GM23338 (cell line): ENCODE measurements at regions not wholly inside any gene's neighbourhood (a gene's known extent, or its start where the extent isn't known, plus 50 kb on each side); places are given as distances from the start of the nearest gene placed in this dataset.

Source experiments
- ATAC-seq: fragments of 200-7000 bp; cut with Tn5 transposase; 3 replicates; pipeline ENCODE4 v1.9.1; 2020
- DNase-seq: peaks from one replicate; pipeline ENCODE4 v3.0.0-alpha.2; 2015; ENCODE audit warnings: low spot score
- H2AFZ ChIP-seq: fragments of 200-600 bp; sonication (generic); 2 replicates; pipeline ENCODE4 v1.8.0; 2016; ENCODE audit warnings: antibody characterized with exemption, mild to moderate bottlenecking, moderate library complexity
- H3F3A ChIP-seq: fragments of 200-600 bp; sonication (generic); replicated peaks from 2 replicates; pipeline ENCODE4 v1.8.0; 2017; ENCODE audit warnings: antibody characterized with exemption, mixed run types, low read depth
- H3K27ac ChIP-seq: fragments of 200-600 bp; sonication (generic); 2 replicates; pipeline ENCODE4 v1.6.1; 2016; ENCODE audit warnings: low read depth
- H3K27me3 ChIP-seq: fragments of 200-600 bp; sonication (generic); 2 replicates; pipeline ENCODE4 v1.8.0; 2016; ENCODE audit warnings: mild to moderate bottlenecking, mixed run types, moderate library complexity; ENCODE audit not compliant: insufficient read depth
- H3K36me3 ChIP-seq: fragments of 200-600 bp; sonication (generic); 2 replicates; pipeline ENCODE4 v1.8.0; 2016; ENCODE audit warnings: mild to moderate bottlenecking; ENCODE audit not compliant: insufficient read depth
- H3K4me1 ChIP-seq: fragments of 200-600 bp; sonication (generic); 2 replicates; pipeline ENCODE4 v1.8.0; 2016; ENCODE audit warnings: mild to moderate bottlenecking, moderate library complexity; ENCODE audit not compliant: insufficient read depth
- H3K4me2 ChIP-seq: fragments of 200-600 bp; sonication (generic); 2 replicates; pipeline ENCODE4 v1.7.1; 2017; ENCODE audit warnings: mixed run types
- H3K4me3 ChIP-seq: fragments of 200-600 bp; sonication (generic); 2 replicates; pipeline ENCODE4 v1.6.1; 2016; ENCODE audit warnings: mixed run types
- H3K79me2 ChIP-seq: fragments of 200-600 bp; sonication (generic); replicated peaks from 2 replicates; pipeline ENCODE4 v1.8.0; 2017; ENCODE audit warnings: mild to moderate bottlenecking; ENCODE audit not compliant: insufficient read depth
- H3K9me2 ChIP-seq: fragments of 200-600 bp; sonication (generic); 2 replicates; pipeline ENCODE4 v1.8.0; 2017; ENCODE audit not compliant: insufficient read depth
- H4K20me1 ChIP-seq: fragments of 200-600 bp; sonication (generic); replicated peaks from 2 replicates; pipeline ENCODE4 v1.8.0; 2017; ENCODE audit warnings: mild to moderate bottlenecking; ENCODE audit not compliant: insufficient read depth
- H3K27ac Mint-ChIP-seq: 2 replicates; pipeline ENCODE4 v1.8.0; 2020; ENCODE audit warnings: inconsistent platforms, mild to moderate bottlenecking, moderate library complexity, mixed read lengths
- H3K27me3 Mint-ChIP-seq: 3 replicates; pipeline ENCODE4 v1.8.0; 2022; ENCODE audit warnings: low read depth, mild to moderate bottlenecking, moderate library complexity, mixed read lengths, inconsistent platforms; ENCODE audit not compliant: insufficient read depth, poor library complexity
- H3K36me3 Mint-ChIP-seq: 3 replicates; pipeline ENCODE4 v1.8.0; 2021; ENCODE audit warnings: low read depth, mild to moderate bottlenecking, inconsistent platforms, moderate library complexity, mixed read lengths
- H3K4me1 Mint-ChIP-seq: 3 replicates; pipeline ENCODE4 v1.8.0; 2020; ENCODE audit warnings: mild to moderate bottlenecking, inconsistent platforms, mixed read lengths
- H3K4me3 Mint-ChIP-seq: 3 replicates; pipeline ENCODE4 v1.8.0; 2021; ENCODE audit warnings: moderate library complexity, mild to moderate bottlenecking, inconsistent platforms, mixed read lengths
- H3K9me3 Mint-ChIP-seq: 3 replicates; pipeline ENCODE4 v1.8.0; 2020; ENCODE audit warnings: moderate library complexity, mild to moderate bottlenecking, inconsistent platforms, mixed read lengths
- CREB1 ChIP-seq: fragments of 250-450 bp; sonication (Bioruptor Pico); IDR thresholded peaks from 2 replicates; pipeline ENCODE4 v1.5.0; 2020; ENCODE audit warnings: low read depth, mild to moderate bottlenecking, moderate library complexity
- CTCF ChIP-seq, 2 experiments: fragments of 200-600 bp in 1 of 2; sonication (generic) in 1 of 2; conservative IDR thresholded peaks; 2 replicates each; pipeline versions ENCODE4 v1.5.1 to v1.6.1; 2016 to 2017; ENCODE audit warnings: antibody characterized with exemption in 2 of 2, low read depth in 2 of 2, mild to moderate bottlenecking in 2 of 2, moderate library complexity in 1 of 2
- EZH2 ChIP-seq: fragments of 200-600 bp; sonication (generic); IDR thresholded peaks from one replicate; pipeline ENCODE4 v1.8.0; 2017; ENCODE audit warnings: antibody characterized with exemption, mild to moderate bottlenecking, low read depth; ENCODE audit not compliant: unreplicated experiment
- EZH2phosphoT487 ChIP-seq: fragments of 200-600 bp; sonication (generic); IDR thresholded peaks from one replicate; pipeline ENCODE4 v1.8.1; 2018; ENCODE audit warnings: antibody characterized with exemption; ENCODE audit not compliant: unreplicated experiment
- JUNB ChIP-seq: IDR thresholded peaks from one replicate; pipeline ENCODE4 v1.6.1; 2016; ENCODE audit warnings: antibody characterized with exemption; ENCODE audit not compliant: unreplicated experiment
- NANOG ChIP-seq: IDR thresholded peaks from 2 replicates; pipeline ENCODE4 v1.6.1; 2016; ENCODE audit warnings: antibody characterized with exemption, borderline replicate concordance
- POLR2AphosphoS5 ChIP-seq: IDR thresholded peaks from 2 replicates; pipeline ENCODE4 v1.6.1; 2016; ENCODE audit warnings: antibody characterized with exemption, low read depth
- STAT1 ChIP-seq: IDR thresholded peaks from one replicate; pipeline ENCODE4 v1.6.1; 2016; ENCODE audit warnings: antibody characterized with exemption; ENCODE audit not compliant: unreplicated experiment
- ZNF114 ChIP-seq: fragments of 250-450 bp; sonication (Bioruptor Pico); IDR thresholded peaks from 2 replicates; pipeline ENCODE4 v1.5.0; 2020; ENCODE audit warnings: mild to moderate bottlenecking, moderate library complexity
- ZNF331 ChIP-seq: fragments of 250-450 bp; sonication (Bioruptor Pico); IDR thresholded peaks from 2 replicates; pipeline ENCODE4 v1.5.0; 2020; ENCODE audit warnings: low read depth, mild to moderate bottlenecking, moderate library complexity
- ZNF462 ChIP-seq: fragments of 250-450 bp; sonication (Bioruptor Pico); IDR thresholded peaks from 2 replicates; pipeline ENCODE4 v1.5.0; 2020; ENCODE audit warnings: mild to moderate bottlenecking, moderate library complexity
- TF ChIP-seq, protein P1 (sequence below): IDR thresholded peaks from 2 replicates; pipeline ENCODE4 v1.6.1; 2016; ENCODE audit warnings: antibody characterized with exemption
- TF ChIP-seq, protein P2 (sequence below): IDR thresholded peaks from one replicate; pipeline ENCODE4 v1.6.1; 2018; ENCODE audit warnings: antibody characterized with exemption; ENCODE audit not compliant: unreplicated experiment

GRCh38 chr1:173410133-173410793 is 66.9 kb upstream of the PRDX6 start:
- Mint-ChIP-seq H3K36me3 (no peaks in the 10 kb centered on the region), H3K27me3 (peaks cover 2% of the 10 kb centered on the region), H3K9me3 (no peaks in the 10 kb centered on the region), H3K27ac (no peak overlapping the region; the same call in 1 of the 2 replicates), H3K4me3 (no peak overlapping the region), H3K4me1 (peaks cover 6% of the 10 kb centered on the region; the same call in 2 of the 3 replicates)
- H3K79me2 ChIP-seq = no peaks in the 10 kb centered on the region
- no peaks in the 10 kb centered on the region for H3F3A ChIP-seq
- H3K9me2 ChIP-seq = no peaks in the 10 kb centered on the region
- H3K36me3 ChIP-seq = no peaks in the 10 kb centered on the region
- no peaks in the 10 kb centered on the region for H3K4me1 ChIP-seq
- no peaks in the 10 kb centered on the region; the same call in 1 of the 2 replicates for H4K20me1 ChIP-seq
- TF ChIP-seq, protein P1, sequence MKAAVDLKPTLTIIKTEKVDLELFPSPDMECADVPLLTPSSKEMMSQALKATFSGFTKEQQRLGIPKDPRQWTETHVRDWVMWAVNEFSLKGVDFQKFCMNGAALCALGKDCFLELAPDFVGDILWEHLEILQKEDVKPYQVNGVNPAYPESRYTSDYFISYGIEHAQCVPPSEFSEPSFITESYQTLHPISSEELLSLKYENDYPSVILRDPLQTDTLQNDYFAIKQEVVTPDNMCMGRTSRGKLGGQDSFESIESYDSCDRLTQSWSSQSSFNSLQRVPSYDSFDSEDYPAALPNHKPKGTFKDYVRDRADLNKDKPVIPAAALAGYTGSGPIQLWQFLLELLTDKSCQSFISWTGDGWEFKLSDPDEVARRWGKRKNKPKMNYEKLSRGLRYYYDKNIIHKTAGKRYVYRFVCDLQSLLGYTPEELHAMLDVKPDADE = no peak
- no peak for TF ChIP-seq ZNF114
- TF ChIP-seq POLR2AphosphoS5 = no peak
- no peak for TF ChIP-seq CREB1
- TF ChIP-seq STAT1 = no peak
- no peak for TF ChIP-seq ZNF331 (CRISPR knock-in tag)
- no peak for TF ChIP-seq ZNF462 (CRISPR knock-in tag)
- no peak for TF ChIP-seq EZH2
- TF ChIP-seq, protein P2, sequence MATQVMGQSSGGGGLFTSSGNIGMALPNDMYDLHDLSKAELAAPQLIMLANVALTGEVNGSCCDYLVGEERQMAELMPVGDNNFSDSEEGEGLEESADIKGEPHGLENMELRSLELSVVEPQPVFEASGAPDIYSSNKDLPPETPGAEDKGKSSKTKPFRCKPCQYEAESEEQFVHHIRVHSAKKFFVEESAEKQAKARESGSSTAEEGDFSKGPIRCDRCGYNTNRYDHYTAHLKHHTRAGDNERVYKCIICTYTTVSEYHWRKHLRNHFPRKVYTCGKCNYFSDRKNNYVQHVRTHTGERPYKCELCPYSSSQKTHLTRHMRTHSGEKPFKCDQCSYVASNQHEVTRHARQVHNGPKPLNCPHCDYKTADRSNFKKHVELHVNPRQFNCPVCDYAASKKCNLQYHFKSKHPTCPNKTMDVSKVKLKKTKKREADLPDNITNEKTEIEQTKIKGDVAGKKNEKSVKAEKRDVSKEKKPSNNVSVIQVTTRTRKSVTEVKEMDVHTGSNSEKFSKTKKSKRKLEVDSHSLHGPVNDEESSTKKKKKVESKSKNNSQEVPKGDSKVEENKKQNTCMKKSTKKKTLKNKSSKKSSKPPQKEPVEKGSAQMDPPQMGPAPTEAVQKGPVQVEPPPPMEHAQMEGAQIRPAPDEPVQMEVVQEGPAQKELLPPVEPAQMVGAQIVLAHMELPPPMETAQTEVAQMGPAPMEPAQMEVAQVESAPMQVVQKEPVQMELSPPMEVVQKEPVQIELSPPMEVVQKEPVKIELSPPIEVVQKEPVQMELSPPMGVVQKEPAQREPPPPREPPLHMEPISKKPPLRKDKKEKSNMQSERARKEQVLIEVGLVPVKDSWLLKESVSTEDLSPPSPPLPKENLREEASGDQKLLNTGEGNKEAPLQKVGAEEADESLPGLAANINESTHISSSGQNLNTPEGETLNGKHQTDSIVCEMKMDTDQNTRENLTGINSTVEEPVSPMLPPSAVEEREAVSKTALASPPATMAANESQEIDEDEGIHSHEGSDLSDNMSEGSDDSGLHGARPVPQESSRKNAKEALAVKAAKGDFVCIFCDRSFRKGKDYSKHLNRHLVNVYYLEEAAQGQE = no peak
- TF ChIP-seq EZH2phosphoT487 = no peak
- TF ChIP-seq CTCF (conservative IDR thresholded peaks at IDR 0.05; ENCODE audit: low read depth in 2 of 2) = no peak
- TF ChIP-seq NANOG = no peak
- TF ChIP-seq JUNB = no peak
- no peak overlapping the region for H3K27ac ChIP-seq
- H3K27me3 ChIP-seq = no peaks in the 10 kb centered on the region
- ATAC-seq = no peak
- H3K4me3 ChIP-seq = no peak overlapping the region
- DNase-seq = no peak
- H3K4me2 ChIP-seq = no peak overlapping the region
- no peak overlapping the region for H2AFZ ChIP-seq
